Activated CD4-positive, alpha-beta T cell treated with anti-CD3 and anti-CD28 coated beads, Interleukin-2, amount 50 U/mL, for 16 hours (primary cell): ENCODE measurements at regions not wholly inside any gene's neighbourhood (a gene's known extent, or its start where the extent isn't known, plus 50 kb on each side); places are given as distances from the start of the nearest gene placed in this dataset.
"Not testable (repeated sequence)": the region's sequence is repeated elsewhere in the genome, so short reads cannot be mapped to it uniquely, and the experiment has no call there.

Experiments
- DNase-seq: peaks from one replicate; pipeline ENCODE4 v3.0.0-alpha.2; 2020

DNA sequence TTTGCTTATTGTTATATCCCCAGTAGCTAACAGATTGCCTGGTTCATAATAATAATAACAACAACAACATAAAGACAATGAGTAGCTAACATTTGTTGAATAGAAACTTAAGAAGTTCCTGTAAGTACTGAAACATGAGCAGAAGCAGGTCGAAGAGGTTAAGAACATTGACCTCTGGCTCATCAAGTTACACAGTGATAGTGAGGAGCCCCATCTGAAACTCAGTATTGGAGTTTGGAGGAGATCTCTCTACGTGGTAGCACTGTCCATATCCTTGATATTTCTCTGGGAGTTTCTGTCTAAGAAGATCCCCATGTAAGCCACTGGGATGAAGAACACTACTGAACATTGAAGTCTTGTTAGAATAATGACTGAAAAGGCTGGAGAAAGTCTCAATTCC is 600.4 kb downstream of the RFPL4B start:
- DNase-seq, result no peak

DNA sequence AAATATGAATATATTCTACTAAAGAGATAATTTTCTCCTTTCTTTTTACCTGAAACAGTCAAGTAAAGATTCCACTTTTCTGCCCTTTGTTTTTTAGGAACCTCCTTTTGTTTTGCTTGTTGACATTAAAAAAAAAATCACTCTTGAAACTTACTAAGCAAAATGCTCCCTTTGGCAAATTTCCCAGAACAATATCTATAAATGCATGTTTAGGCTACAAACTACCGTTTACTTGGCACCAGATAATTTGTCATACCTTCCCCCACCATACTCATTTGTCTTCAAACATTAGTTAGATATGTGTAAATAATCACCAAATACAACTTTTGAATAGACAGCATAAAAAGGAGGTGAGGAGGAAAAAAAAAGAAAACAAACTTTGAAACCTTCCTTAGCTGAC is 604.7 kb downstream of the RFPL4B start:
- DNase-seq, result no peak

DNA sequence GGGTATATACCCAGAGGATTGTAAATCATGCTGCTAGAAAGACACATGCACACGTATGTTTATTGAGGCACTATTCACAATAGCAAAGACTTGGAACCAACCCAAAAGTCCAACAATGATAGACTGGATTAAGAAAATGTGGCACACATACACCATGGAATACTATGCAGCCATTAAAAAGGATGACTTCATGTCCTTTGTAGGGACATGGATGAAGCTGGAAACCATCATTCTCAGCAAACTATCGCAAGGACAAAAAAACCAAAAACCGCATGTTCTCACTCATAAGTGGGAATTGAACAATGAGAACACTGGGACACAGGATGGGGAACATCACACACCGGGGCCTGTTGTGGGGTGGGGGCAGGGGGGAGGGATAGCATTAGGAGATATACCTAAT is 608.6 kb downstream of the RFPL4B start:
- DNase-seq, result not testable (repeated sequence)

DNA sequence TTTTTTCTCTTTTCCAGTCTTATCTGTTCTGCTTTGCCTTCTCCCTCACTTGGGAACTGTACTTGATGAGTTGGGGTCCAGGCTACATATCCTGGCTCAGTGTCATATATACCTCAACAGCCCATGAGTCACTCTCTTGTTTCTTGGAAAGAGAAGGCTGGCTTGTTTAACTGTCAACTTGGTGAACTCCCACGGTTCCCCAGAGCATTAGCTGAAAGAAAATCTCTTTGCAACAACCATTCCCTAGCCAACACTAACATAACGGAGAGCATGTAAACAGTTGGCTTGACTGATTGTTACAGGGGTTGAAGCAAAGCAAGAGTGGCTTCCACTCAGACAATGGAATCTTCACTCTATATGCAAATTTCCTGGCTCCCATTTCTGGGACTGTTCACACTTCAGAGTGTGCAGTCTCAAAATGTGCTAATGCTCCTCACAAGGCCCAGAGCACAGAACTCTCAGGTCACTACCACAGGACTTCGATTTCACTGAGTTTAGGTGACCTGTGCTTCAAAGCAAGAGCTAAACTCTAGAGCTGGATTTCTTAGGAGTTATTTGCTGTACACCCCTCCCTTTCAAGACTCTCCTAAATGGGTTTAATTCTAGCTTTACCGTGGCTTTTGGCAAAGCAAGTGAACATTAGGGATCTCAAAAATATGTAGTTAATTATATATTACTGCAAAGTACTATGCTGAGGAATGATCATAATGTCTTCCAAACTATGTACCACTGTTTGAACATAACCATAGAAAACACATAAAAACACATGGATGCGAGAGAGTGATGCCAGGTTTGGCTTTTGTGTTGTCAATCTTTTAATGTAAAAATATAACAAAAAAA is 609.8 kb downstream of the RFPL4B start:
- DNase-seq, result no peak

DNA sequence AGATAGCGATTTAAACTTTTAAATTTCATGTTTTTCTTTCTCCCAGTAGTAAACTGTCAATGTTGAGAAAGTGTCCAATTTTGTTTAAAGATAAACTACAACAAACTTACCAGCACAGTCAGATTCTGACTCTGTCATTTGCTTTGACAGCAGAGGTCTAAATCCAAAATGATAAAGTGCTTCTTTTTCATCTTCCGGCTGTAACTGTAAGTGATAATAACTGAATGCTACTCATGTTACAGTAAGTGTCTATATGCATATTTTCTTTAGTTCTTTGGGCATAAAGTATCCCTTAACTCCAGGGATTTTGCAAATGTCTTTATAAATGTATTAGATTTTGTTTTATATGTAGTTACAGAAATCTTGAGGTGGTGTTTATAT is 610.4 kb downstream of the RFPL4B start:
- DNase-seq, result no peak

- DNase-seq, result not testable (repeated sequence)
Measured at GRCh38 chr6:112960130-112960529, 613.0 kb downstream of the RFPL4B start.

- DNase-seq, result no peak
Measured at GRCh38 chr6:112967974-112968373, 620.8 kb downstream of the RFPL4B start.

- no peak for DNase-seq
Measured at GRCh38 chr6:112971651-112972050, 624.5 kb downstream of the RFPL4B start.

GRCh38 chr6:112974931-112975330 is 627.8 kb downstream of the RFPL4B start:
- not testable (repeated sequence) for DNase-seq

GRCh38 chr6:112976579-112976978 is 629.4 kb downstream of the RFPL4B start:
- DNase-seq, result not testable (repeated sequence)

DNA sequence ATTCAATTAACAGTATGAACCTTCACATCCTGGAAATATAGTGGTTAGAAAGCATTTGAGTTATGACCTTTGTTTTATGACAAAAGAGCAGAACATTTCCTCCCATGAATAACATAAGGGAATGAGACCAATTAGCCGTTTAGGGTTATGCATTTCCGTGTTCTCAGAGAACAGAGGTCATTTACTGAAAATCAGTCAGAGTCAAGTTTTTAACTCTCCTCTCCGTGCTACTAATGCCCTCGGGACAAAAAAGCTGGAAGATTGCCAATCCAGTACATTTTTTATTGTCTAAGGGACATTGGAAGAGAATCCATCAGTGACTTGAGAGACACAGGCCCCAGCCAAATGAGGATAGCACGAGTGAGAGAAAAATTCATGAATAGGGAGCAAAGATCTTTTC is 632.7 kb downstream of the RFPL4B start:
- no peak for DNase-seq

DNA sequence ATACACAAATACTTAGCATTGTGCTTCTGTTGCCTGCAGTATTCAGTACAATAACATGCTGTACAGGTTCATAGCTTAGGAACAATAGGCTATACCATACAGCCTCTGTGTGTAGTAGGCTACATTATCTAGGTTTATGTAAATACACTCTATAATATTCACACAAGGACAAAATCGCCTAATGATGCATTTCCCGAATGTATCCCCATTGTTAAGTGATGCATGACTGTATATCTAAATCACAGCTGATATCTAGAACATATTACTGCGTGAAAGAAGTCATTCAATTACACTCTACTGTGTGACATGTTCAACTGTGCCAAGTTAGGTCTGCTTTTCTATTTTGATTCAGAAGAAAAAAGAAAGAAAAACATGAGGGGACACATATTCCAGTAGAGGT is 633.5 kb downstream of the RFPL4B start:
- DNase-seq, result no peak

DNA sequence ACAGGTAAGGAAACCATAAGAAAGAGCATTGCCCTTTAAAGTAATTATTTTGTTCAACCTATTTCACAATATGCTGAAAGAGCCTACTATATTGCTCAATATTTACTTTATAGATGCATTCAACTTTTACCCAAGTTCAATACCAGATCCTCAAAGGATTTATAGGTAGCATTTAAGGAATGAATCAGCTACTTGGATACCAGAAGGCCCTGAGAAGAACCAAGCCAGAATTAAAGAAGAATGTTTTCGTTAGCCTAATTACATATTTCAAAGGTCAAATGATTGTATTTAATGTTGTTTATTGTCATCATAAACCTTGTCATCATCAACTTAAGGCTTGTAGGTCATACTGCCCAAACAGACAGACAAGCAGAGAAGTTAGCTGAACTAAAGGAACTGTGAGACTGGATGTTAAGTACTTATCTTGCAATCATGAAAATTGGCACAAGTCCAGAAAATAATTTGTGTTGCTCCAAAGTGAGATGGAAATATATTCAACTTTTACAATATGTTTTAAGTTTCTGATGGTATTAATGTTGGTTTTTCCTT is 636.7 kb downstream of the RFPL4B start:
- DNase-seq, result no peak

DNA sequence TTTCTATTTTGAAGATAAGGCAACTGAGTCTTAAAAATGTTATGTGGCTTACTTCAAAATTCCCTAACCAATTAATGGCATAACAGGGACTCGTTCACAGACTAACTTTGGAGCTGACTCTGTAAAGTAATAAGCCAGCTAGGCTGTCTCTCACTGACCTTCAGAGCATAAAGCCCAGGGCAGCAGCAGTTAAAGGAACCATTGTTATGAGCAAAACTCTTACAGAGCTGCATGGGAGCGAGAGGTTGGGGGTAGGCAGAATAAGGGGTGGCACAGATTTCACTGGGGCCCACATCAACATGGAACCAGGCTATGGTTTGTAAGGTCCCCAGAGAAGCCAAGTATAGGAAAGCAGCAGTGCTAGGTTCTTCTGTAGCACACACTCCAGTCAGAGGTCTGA is 637.8 kb downstream of the RFPL4B start:
- DNase-seq, result no peak

DNA sequence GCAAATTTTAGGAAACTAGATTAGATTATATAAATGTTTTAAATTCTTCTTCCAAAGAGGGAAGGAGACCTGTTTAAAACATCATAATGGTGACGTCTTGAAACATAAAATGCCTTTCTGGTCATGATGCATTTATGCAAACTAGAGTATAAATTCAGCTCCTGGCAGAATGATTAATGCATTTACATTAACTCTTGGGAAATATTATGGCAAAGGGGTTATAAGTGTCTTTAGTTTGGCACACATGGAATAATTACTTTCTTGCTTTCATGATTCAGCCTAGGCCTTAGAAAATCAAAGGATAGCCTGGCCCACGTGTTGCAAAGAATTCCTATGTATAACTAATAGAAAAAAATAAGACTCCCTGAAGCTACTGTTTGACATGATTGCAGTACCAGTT is 639.2 kb downstream of the RFPL4B start:
- DNase-seq, result no peak

- DNase-seq, result no peak
Measured at GRCh38 chr6:112988748-112989147, 641.6 kb downstream of the RFPL4B start.

- DNase-seq, result no peak
Measured at GRCh38 chr6:112990971-112991370, 643.8 kb downstream of the RFPL4B start.

DNA sequence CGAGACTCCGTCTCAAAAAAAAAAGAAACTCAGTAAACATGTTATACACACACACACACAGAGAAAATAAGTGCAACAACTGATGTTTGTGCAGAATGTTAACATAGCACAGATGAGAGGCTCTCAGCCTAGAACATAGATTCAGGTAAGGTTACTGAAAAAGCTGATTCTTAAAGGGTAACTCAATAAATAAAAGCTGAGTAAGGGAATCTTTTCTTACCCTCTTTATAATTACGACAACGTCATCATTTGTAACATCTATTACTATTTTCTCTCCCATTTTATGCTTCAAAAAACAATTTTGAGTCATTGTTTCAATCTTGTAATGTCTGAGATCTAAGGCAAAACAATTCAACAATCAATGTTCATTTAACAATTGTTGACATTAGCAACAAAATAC is 644.8 kb downstream of the RFPL4B start:
- no peak for DNase-seq

DNA sequence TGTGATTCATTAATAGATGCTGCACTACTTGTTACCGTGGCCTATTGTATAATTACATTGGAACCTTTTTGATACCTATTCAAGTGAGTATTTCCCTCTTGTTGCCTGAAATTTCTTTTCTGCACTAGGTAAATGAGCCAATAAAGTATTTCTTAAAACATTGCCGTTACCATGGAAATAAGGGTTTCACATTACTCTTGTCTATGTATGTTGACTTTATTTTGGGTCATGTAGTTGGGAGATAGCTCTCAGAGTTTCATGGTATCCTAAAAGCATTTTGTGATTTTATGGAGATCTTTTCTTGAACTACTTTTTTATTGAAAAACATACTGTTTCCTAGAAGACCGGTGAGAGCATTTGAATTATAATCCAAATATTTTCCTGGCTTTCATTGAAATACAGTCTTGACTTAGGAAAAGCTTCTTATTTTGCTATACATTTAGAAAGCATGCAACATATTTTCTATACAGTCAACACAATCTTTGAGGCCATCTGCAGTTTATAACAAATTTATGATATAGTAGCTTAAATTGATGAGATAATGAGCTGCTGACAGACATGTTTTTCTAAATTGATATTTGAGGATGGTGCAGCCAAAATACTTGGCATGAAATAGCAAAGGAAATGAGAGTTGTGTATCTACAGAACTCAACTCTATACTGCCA is 650.4 kb downstream of the RFPL4B start:
- DNase-seq, result no peak

DNA sequence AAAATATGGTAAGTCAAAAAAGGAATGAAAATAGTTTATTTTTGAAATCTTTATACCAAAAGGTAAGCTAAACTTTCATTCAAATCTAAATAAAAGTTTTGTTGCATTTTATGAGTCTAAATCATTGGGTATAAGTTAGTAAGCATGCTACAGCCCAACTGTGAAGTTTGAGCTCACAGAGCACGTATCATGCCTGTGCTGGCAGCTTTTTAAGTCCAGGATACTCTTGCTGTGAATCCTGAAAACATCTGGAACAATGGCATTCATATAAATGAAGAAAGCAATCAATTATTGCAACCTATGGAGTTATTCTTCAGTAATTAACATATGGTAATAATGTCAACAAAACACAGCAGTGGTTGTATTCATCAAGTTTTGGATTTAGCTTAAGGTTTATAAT is 656.9 kb downstream of the RFPL4B start:
- DNase-seq, result no peak

GRCh38 chr6:113004470-113005270 is 657.5 kb downstream of the RFPL4B start:
- DNase-seq, result no peak

DNA sequence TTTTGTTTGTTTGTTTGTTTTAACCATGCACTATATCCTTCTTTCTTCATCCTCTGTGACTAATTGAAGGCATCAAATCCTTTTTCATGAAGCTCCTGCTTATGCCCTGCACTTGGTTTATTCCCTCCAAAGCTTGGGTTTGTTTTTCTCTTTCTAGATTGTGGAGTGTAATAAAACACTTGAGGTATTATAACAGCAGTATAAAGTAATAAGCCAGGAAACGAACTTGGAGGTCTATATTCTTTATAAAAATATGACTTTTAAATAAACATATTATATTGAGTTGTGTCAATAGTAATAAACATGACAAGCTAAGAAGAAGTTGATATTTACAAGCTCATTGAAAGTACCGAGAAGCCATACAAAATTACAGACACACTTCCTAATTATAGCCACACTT is 659.4 kb downstream of the RFPL4B start:
- DNase-seq, result no peak

DNA sequence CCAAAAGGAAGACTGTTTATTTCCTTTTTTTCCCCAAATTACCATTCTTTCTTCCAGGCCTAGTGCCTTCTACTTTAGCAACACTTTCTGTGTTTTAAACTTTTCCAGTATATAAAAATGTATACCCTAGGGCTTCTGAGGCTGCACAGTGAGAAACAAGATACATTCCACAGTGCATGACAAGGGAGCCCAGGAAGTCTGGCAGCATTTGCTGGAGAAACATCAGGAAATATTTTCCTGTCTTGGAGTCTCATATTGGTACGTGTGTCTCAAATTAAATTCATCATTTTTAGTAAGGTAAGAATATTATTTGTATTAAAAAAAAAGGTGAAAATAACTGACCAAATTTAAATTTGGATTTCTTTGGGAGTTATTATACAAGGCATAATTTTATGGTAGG is 662.6 kb downstream of the RFPL4B start:
- DNase-seq, result no peak
